HEK293T (cell line): ENCODE measurements at regions not wholly inside any gene's neighbourhood (a gene's known extent, or its start where the extent isn't known, plus 50 kb on each side); places are given as distances from the start of the nearest gene placed in this dataset.

ENCODE experiments used
- ARNT ChIP-seq: fragments of 450-650 bp; IDR thresholded peaks from 2 replicates; pipeline ENCODE4 v1.6.1; 2017; ENCODE audit warnings: mild to moderate bottlenecking
- NFRKB ChIP-seq: fragments of 450-650 bp; IDR thresholded peaks from 2 replicates; pipeline ENCODE4 v1.6.1; 2016; ENCODE audit warnings: mild to moderate bottlenecking, moderate library complexity
- TARDBP ChIP-seq: fragments of 450-650 bp; IDR thresholded peaks from 2 replicates; pipeline ENCODE4 v1.6.1; 2016

- TF ChIP-seq ARNT = no peak
- no peak for TF ChIP-seq TARDBP
- no peak for TF ChIP-seq NFRKB
These were observed 756.4 kb upstream of the MMS22L start for GRCh38 chr6:98039443-98039842.
